Esophagus (tissue), 2 donors: ENCODE measurements at regions not wholly inside any gene's neighbourhood (a gene's known extent, or its start where the extent isn't known, plus 50 kb on each side); places are given as distances from the start of the nearest gene placed in this dataset.

Experiments used
- H3K27ac ChIP-seq, 2 donors: one replicate each; pipeline ENCODE4 v1.5.1; 2013; ENCODE audit warnings: low read depth in 2 of 2, mild to moderate bottlenecking in 2 of 2, inconsistent platforms in 1 of 2, low read length in 1 of 2, moderate library complexity in 1 of 2
- H3K27me3 ChIP-seq, 2 donors: one replicate each; pipeline ENCODE4 v1.6.1; 2013; ENCODE audit warnings: low read length in 2 of 2, control low read depth in 1 of 2, mild to moderate bottlenecking in 1 of 2; ENCODE audit not compliant: insufficient read depth in 2 of 2, control insufficient read depth in 1 of 2
- H3K36me3 ChIP-seq, 2 donors: one replicate each; pipeline ENCODE4 v1.6.1; 2013; ENCODE audit warnings: low read length in 1 of 2; ENCODE audit not compliant: control insufficient read depth in 2 of 2, insufficient read depth in 2 of 2
- H3K4me1 ChIP-seq, 2 donors: one replicate each; pipeline ENCODE4 v1.6.1; 2013; ENCODE audit warnings: low read length in 1 of 2; ENCODE audit not compliant: control insufficient read depth in 2 of 2, insufficient read depth in 2 of 2
- H3K4me3 ChIP-seq, 2 donors: one replicate each; pipeline ENCODE4 v1.5.1; 2013; ENCODE audit warnings: low read length in 2 of 2, mild to moderate bottlenecking in 2 of 2, low read depth in 1 of 2, moderate library complexity in 1 of 2
- H3K9me3 ChIP-seq, 2 donors: one replicate each; pipeline ENCODE4 v1.6.1; 2013; ENCODE audit warnings: mild to moderate bottlenecking in 2 of 2, low read depth in 1 of 2, low read length in 1 of 2, moderate library complexity in 1 of 2; ENCODE audit not compliant: control insufficient read depth in 2 of 2, insufficient read depth in 1 of 2
- WGBS, 2 donors: extraction: QIAGEN DNeasy Blood & Tissue Kit; methylation state at CpG; one replicate each; pipeline ENCODE4 v1.1.7; 2013; 5-methylcytosine and 5-hydroxymethylcytosine counted together
- donor health status: healthy with polysubstance abuse.
- donor health status: Bipolar disorder and iron deficiency.

- Histone ChIP-seq H3K27ac (no peak overlapping the region), H3K4me1 (no peaks in the 10 kb centered on the region), H3K27me3 (no peaks in the 10 kb centered on the region), H3K9me3 (peaks cover 0 to 3% of the 10 kb centered on the region in 2 donors), H3K4me3 (no peak overlapping the region), H3K36me3 (no peaks in the 10 kb centered on the region)
- 83 to 91% methylated on average over 2 of the region's 2 CpGs for WGBS, 2 donors
These were observed 98.2 kb downstream of the AHR start for GRCh38 chr7:17396692-17397091.

GRCh38 chr7:17401791-17402627, 103.6 kb downstream of the AHR start:
- Histone ChIP-seq H3K36me3 (no peaks in the 10 kb centered on the region), H3K9me3 (no peaks in the 10 kb centered on the region), H3K27me3 (no peaks in the 10 kb centered on the region), H3K27ac (no peak overlapping the region), H3K4me1 (no peaks in the 10 kb centered on the region), H3K4me3 (no peak overlapping the region)
- 77 to 78% methylated on average over 6 of the region's 6 CpGs for whole genome bisulfite sequencing, 2 donors

- H3K9me3 ChIP-seq = no peaks in the 10 kb centered on the region
- H3K27ac ChIP-seq = no peak overlapping the region
- H3K4me1 ChIP-seq = no peaks in the 10 kb centered on the region
- 69 to 75% methylated on average over 9 of the region's 9 CpGs for WGBS, 2 donors
- H3K4me3 ChIP-seq = no peak overlapping the region
- H3K27me3 ChIP-seq = no peaks in the 10 kb centered on the region
- no peaks in the 10 kb centered on the region for H3K36me3 ChIP-seq
These were observed 104.3 kb downstream of the AHR start for GRCh38 chr7:17402628-17403278.

- 66 to 72% methylated on average over 3 of the region's 3 CpGs for WGBS, 2 donors
- no peak overlapping the region for H3K27ac ChIP-seq
These were observed 105.6 kb downstream of the AHR start for GRCh38 chr7:17404006-17404405.

GRCh38 chr7:17405786-17406185, 107.3 kb downstream of the AHR start:
- H3K27me3 ChIP-seq = no peaks in the 10 kb centered on the region
- H3K36me3 ChIP-seq = no peaks in the 10 kb centered on the region
- no peak overlapping the region for H3K4me3 ChIP-seq
- 50 to 68% methylated on average over 8 of the region's 8 CpGs for WGBS, 2 donors
- no peaks in the 10 kb centered on the region for H3K4me1 ChIP-seq
- H3K27ac ChIP-seq = no peak overlapping the region
- no peaks in the 10 kb centered on the region for H3K9me3 ChIP-seq

More at GRCh38 chr7:17404006-17404405, 105.6 kb downstream of the AHR start:
- Histone ChIP-seq H3K36me3 (no peaks in the 10 kb centered on the region), H3K4me1 (no peaks in the 10 kb centered on the region), H3K9me3 (no peaks in the 10 kb centered on the region), H3K4me3 (no peak overlapping the region), H3K27me3 (no peaks in the 10 kb centered on the region)

- 75 to 77% methylated on average over 3 of the region's 3 CpGs for WGBS, 2 donors
- Histone ChIP-seq H3K9me3 (no peaks in the 10 kb centered on the region), H3K4me3 (no peak overlapping the region), H3K27ac (no peak overlapping the region), H3K4me1 (no peaks in the 10 kb centered on the region), H3K36me3 (no peaks in the 10 kb centered on the region), H3K27me3 (no peaks in the 10 kb centered on the region)
These were observed 108.3 kb downstream of the AHR start for GRCh38 chr7:17406738-17407137.

- H3K36me3 ChIP-seq = no peaks in the 10 kb centered on the region
- H3K9me3 ChIP-seq = no peaks in the 10 kb centered on the region
- no peak overlapping the region for H3K4me3 ChIP-seq
- no peaks in the 10 kb centered on the region for H3K4me1 ChIP-seq
- no peaks in the 10 kb centered on the region for H3K27me3 ChIP-seq
- H3K27ac ChIP-seq = no peak overlapping the region
These were observed 108.8 kb downstream of the AHR start for GRCh38 chr7:17407229-17407628.

GRCh38 chr7:17408245-17408903, 109.9 kb downstream of the AHR start:
- Histone ChIP-seq H3K36me3 (no peaks in the 10 kb centered on the region), H3K4me1 (no peaks in the 10 kb centered on the region), H3K9me3 (no peaks in the 10 kb centered on the region), H3K4me3 (no peak overlapping the region), H3K27me3 (no peaks in the 10 kb centered on the region), H3K27ac (no peak overlapping the region)
- 45 to 47% methylated on average over 5 of the region's 5 CpGs for WGBS, 2 donors

- no peak overlapping the region for H3K27ac ChIP-seq
- H3K4me1 ChIP-seq = no peaks in the 10 kb centered on the region
- H3K36me3 ChIP-seq = no peaks in the 10 kb centered on the region
- no peaks in the 10 kb centered on the region for H3K9me3 ChIP-seq
- H3K27me3 ChIP-seq = no peaks in the 10 kb centered on the region
- H3K4me3 ChIP-seq = no peak overlapping the region
- WGBS, 2 donors = 76 to 86% methylated on average over 4 of the region's 4 CpGs
These were observed 110.4 kb downstream of the AHR start for GRCh38 chr7:17408904-17409290.
